Activated B cell treated with CpG ODN at 0.5 μM for 24 hours (primary cell): ENCODE measurements at regions not wholly inside any gene's neighbourhood (a gene's known extent, or its start where the extent isn't known, plus 50 kb on each side); places are given as distances from the start of the nearest gene placed in this dataset.

ENCODE experiments used
- ATAC-seq: fragments of 200-7000 bp; cut with Tn5 transposase; one replicate; pipeline ENCODE4 v1.10.0; 2021; ENCODE audit warnings: low read depth, mild to moderate bottlenecking, moderate library complexity
- CTCF ChIA-PET: fragments of 350-600 bp; sonication (Branson Sonifier 250); formaldehyde crosslinking; loops from one replicate; lab custom pipeline; 2021; ENCODE audit warnings: antibody characterized with exemption; lab: Charles Lee
- POLR2A ChIA-PET: fragments of 350-600 bp; sonication (Branson Sonifier 250); formaldehyde crosslinking; loops from one replicate; lab custom pipeline; 2021; ENCODE audit warnings: antibody characterized with exemption; lab: Charles Lee
- DNase-seq: peaks from one replicate; pipeline ENCODE4 v3.0.0; 2022
- H3K27ac Mint-ChIP-seq: one replicate; pipeline ENCODE4 v1.8.0; 2020; ENCODE audit warnings: mixed read lengths
- H3K27me3 Mint-ChIP-seq: one replicate; pipeline ENCODE4 v1.8.0; 2021; ENCODE audit warnings: mixed read lengths
- H3K36me3 Mint-ChIP-seq: one replicate; pipeline ENCODE4 v1.8.0; 2021; ENCODE audit warnings: low read depth, mixed read lengths
- H3K4me1 Mint-ChIP-seq: one replicate; pipeline ENCODE4 v1.8.0; 2021; ENCODE audit warnings: mixed read lengths
- H3K4me3 Mint-ChIP-seq: one replicate; pipeline ENCODE4 v1.8.0; 2020; ENCODE audit warnings: mild to moderate bottlenecking, mixed read lengths
- H3K9me3 Mint-ChIP-seq: one replicate; pipeline ENCODE4 v1.8.0; 2020; ENCODE audit warnings: mixed read lengths
- CTCF ChIP-seq: fragments of 200-600 bp; IDR thresholded peaks from one replicate; pipeline ENCODE4 v1.8.0; 2022; ENCODE audit warnings: antibody characterized with exemption, mild to moderate bottlenecking
- intact Hi-C: fragments of 100-400 bp; cut with micrococcal nuclease; formaldehyde crosslinking; loops from one replicate; pipeline ENCODE4 v1.15.1; 2024

GRCh38 chr3:158976966-158977365 is 175.1 kb downstream of the MFSD1 start:
- TF ChIP-seq CTCF: no peak

GRCh38 chr3:158977497-158977896 is 175.6 kb downstream of the MFSD1 start:
- ATAC-seq: no peak
- Mint-ChIP-seq H3K36me3 (no peaks in the 10 kb centered on the region), H3K4me3 (no peak overlapping the region), H3K9me3 (peaks cover 4% of the 10 kb centered on the region), H3K27me3 (peaks cover 2% of the 10 kb centered on the region), H3K27ac (no peak overlapping the region), H3K4me1 (no peaks in the 10 kb centered on the region)
- CTCF ChIA-PET: no interaction called here
- no peak for TF ChIP-seq CTCF
- DNase-seq: no peak
- POLR2A ChIA-PET: no interaction called here
- intact Hi-C loops: no loop called here

More at GRCh38 chr3:158976966-158977365, 175.1 kb downstream of the MFSD1 start:
- ATAC-seq (no peak), DNase-seq (no peak)
- H3K36me3 Mint-ChIP-seq: no peaks in the 10 kb centered on the region
- no peaks in the 10 kb centered on the region for H3K4me1 Mint-ChIP-seq
- H3K27ac Mint-ChIP-seq: no peak overlapping the region
- POLR2A ChIA-PET: no interaction called here
- H3K27me3 Mint-ChIP-seq: peaks cover 2% of the 10 kb centered on the region
- intact Hi-C loops: no loop called here
- no peak overlapping the region for H3K4me3 Mint-ChIP-seq
- H3K9me3 Mint-ChIP-seq: peaks cover 4% of the 10 kb centered on the region
- CTCF ChIA-PET: no interaction called here

- Mint-ChIP-seq H3K4me1 (no peaks in the 10 kb centered on the region), H3K27ac (no peak overlapping the region), H3K36me3 (no peaks in the 10 kb centered on the region), H3K4me3 (no peak overlapping the region), H3K9me3 (peaks cover 5% of the 10 kb centered on the region), H3K27me3 (no peaks in the 10 kb centered on the region)
- ChIA-PET POLR2A (no interaction called here), CTCF (no interaction called here)
- intact Hi-C loops: no loop called here
- ATAC-seq (no peak), DNase-seq (no peak)
- no peak for TF ChIP-seq CTCF
Observed at GRCh38 chr3:158983216-158984099, 181.6 kb downstream of the MFSD1 start.

- peaks cover 3% of the 10 kb centered on the region for H3K9me3 Mint-ChIP-seq
- H3K4me3 Mint-ChIP-seq: no peak overlapping the region
- H3K36me3 Mint-ChIP-seq: no peaks in the 10 kb centered on the region
- CTCF ChIA-PET: no interaction called here
- H3K27ac Mint-ChIP-seq: no peak overlapping the region
- POLR2A ChIA-PET: no interaction called here
- ATAC-seq: no peak
- no peak for DNase-seq
- no peak for TF ChIP-seq CTCF
- no peaks in the 10 kb centered on the region for H3K4me1 Mint-ChIP-seq
- intact Hi-C loops: no loop called here
- no peaks in the 10 kb centered on the region for H3K27me3 Mint-ChIP-seq
Observed at GRCh38 chr3:158991146-158991705, 189.4 kb downstream of the MFSD1 start.

- no peak overlapping the region for H3K27ac Mint-ChIP-seq
- no peaks in the 10 kb centered on the region for H3K9me3 Mint-ChIP-seq
- no peak overlapping the region for H3K4me3 Mint-ChIP-seq
- no peaks in the 10 kb centered on the region for H3K4me1 Mint-ChIP-seq
- H3K36me3 Mint-ChIP-seq: no peaks in the 10 kb centered on the region
- H3K27me3 Mint-ChIP-seq: no peaks in the 10 kb centered on the region
- intact Hi-C loops: no loop called here
- no peak for TF ChIP-seq CTCF
- DNase-seq: no peak
- CTCF ChIA-PET: no interaction called here
- POLR2A ChIA-PET: no interaction called here
- ATAC-seq: no peak
Observed at GRCh38 chr3:158992463-158992862, 190.6 kb downstream of the MFSD1 start.
